K562 (cell line): ENCODE measurements at regions not wholly inside any gene's neighbourhood (a gene's known extent, or its start where the extent isn't known, plus 50 kb on each side); places are given as distances from the start of the nearest gene placed in this dataset.

Experiments used
- ATAC-seq: fragments of 200-7000 bp; cut with Tn5 transposase; 3 replicates; pipeline ENCODE4 v1.9.1; 2020; ENCODE audit warnings: moderate library complexity
- BruUV-seq: library from RNA; stranded (reverse); fragments of 400-500 nt; replicated peaks from 2 replicates; lab custom pipeline; 2021; lab: Mats Ljungman, UMichigan
- CTCF ChIA-PET: fragments of 300-600 bp; formaldehyde crosslinking; extraction: SDS; loops from one replicate; lab custom pipeline; 2021; ENCODE audit warnings: low intra/inter-chr PET ratio; lab: Yijun Ruan, JAX
- POLR2A ChIA-PET: fragments of 300-600, 350-650 bp; sonication (Branson Sonifier 250); formaldehyde crosslinking; extraction: SDS; loops from one replicate; lab custom pipeline; 2021; ENCODE audit warnings: antibody characterized with exemption, inconsistent platforms; lab: Yijun Ruan, JAX
- DNase-seq, 4 experiments: peaks; one replicate each; pipeline versions ENCODE4 v3.0.0 to v3.0.0-alpha.2; 2011 to 2018; ENCODE audit warnings: low spot score in 3 of 4, mixed read lengths in 3 of 4; ENCODE audit errors: extremely low read depth in 1 of 4
- FAIRE-seq: peaks from 2 replicates; lab custom pipeline; 2011; peaks lifted over from hg19 to GRCh38; lab: Jason Lieb, UNC
- H2AFZ ChIP-seq: 2 replicates; pipeline ENCODE4 v1.6.0; 2011; ENCODE audit warnings: low read depth, low read length, control low read depth, inconsistent platforms
- H3K27ac ChIP-seq: fragments of 200-600 bp; 3 replicates; pipeline ENCODE4 v1.8.0; 2011; ENCODE audit warnings: low read depth, mild to moderate bottlenecking, control low read depth, inconsistent platforms, low read length, moderate library complexity, mixed read lengths; ENCODE audit errors: extremely low read depth
- H3K27me3 ChIP-seq, 2 experiments: fragments of 300-600 bp in 1 of 2; 2 replicates in 1 of 2; 3 replicates in 1 of 2; pipeline versions ENCODE4 v1.6.0 to v1.8.0; 2011; ENCODE audit warnings: inconsistent platforms in 2 of 2, low read length in 2 of 2, mild to moderate bottlenecking in 1 of 2, mixed read lengths in 1 of 2, moderate library complexity in 1 of 2; ENCODE audit not compliant: control insufficient read depth in 2 of 2, insufficient read depth in 2 of 2
- H3K36me3 ChIP-seq: fragments of 300-600 bp; 3 replicates; pipeline ENCODE4 v1.8.0; 2011; ENCODE audit warnings: mild to moderate bottlenecking, low read length, inconsistent platforms; ENCODE audit not compliant: control insufficient read depth, insufficient read depth
- H3K4me1 ChIP-seq, 2 experiments: fragments of 200-600 bp in 1 of 2; replicated peaks in 1 of 2; 2 replicates in 1 of 2; 3 replicates in 1 of 2; pipeline versions ENCODE4 v1.5.1 to v1.8.0; 2011; ENCODE audit warnings: inconsistent platforms in 2 of 2, low read length in 2 of 2, mild to moderate bottlenecking in 1 of 2, mixed read lengths in 1 of 2, moderate library complexity in 1 of 2; ENCODE audit not compliant: control insufficient read depth in 2 of 2, insufficient read depth in 2 of 2
- H3K4me2 ChIP-seq: 2 replicates; pipeline ENCODE4 v1.6.1; 2011; ENCODE audit warnings: low read length, control low read depth, inconsistent platforms, mixed read lengths; ENCODE audit not compliant: insufficient read depth
- H3K4me3 ChIP-seq: fragments of 200-600 bp; sonication (generic), shearing (Covaris generic); 2 replicates; pipeline ENCODE4 v1.5.1; 2016; ENCODE audit warnings: control low read depth, inconsistent platforms
- H3K79me2 ChIP-seq: fragments of 200-600 bp; 3 replicates; pipeline ENCODE4 v1.8.0; 2011; ENCODE audit warnings: low read length, inconsistent platforms; ENCODE audit not compliant: control insufficient read depth, insufficient read depth
- H3K9ac ChIP-seq, 2 experiments: 2 replicates each; pipeline versions ENCODE4 v1.6.0 to v1.6.1; 2011; ENCODE audit warnings: low read depth in 2 of 2, low read length in 2 of 2, control low read depth in 1 of 2, inconsistent platforms in 1 of 2, mild to moderate bottlenecking in 1 of 2, mixed read lengths in 1 of 2; ENCODE audit not compliant: insufficient read depth in 1 of 2
- H3K9me1 ChIP-seq: one replicate; pipeline ENCODE4 v1.6.0; 2011; ENCODE audit warnings: inconsistent platforms, mild to moderate bottlenecking, low read length, moderate library complexity; ENCODE audit not compliant: control insufficient read depth, insufficient read depth
- H3K9me3 ChIP-seq: replicated peaks from 2 replicates; pipeline ENCODE4 v1.5.1; 2011; ENCODE audit warnings: low read depth, low read length, inconsistent platforms; ENCODE audit not compliant: control insufficient read depth, insufficient read depth
- H4K20me1 ChIP-seq: replicated peaks from 2 replicates; pipeline ENCODE4 v1.6.1; 2011; ENCODE audit warnings: low read length, inconsistent platforms, mixed read lengths; ENCODE audit not compliant: control insufficient read depth, insufficient read depth
- FOXA1 ChIP-seq: fragments of 450-650 bp; IDR thresholded peaks from 2 replicates; pipeline ENCODE4 v1.6.1; 2016; ENCODE audit warnings: mild to moderate bottlenecking, borderline replicate concordance
- RFX7 ChIP-seq: fragments of 250-450 bp; sonication (Bioruptor Pico); IDR thresholded peaks from 2 replicates; pipeline ENCODE4 v1.5.1; 2021; ENCODE audit warnings: mild to moderate bottlenecking
- SREBF1 ChIP-seq: fragments of 150-350 bp; IDR thresholded peaks from 2 replicates; pipeline ENCODE4 v1.6.1; 2014; ENCODE audit warnings: antibody characterized with exemption, low read depth, low read length, borderline replicate concordance
- SREBF2 ChIP-seq: sonication (generic); formaldehyde crosslinking; IDR thresholded peaks from 2 replicates; pipeline ENCODE4 v1.4.0; 2020; ENCODE audit warnings: mild to moderate bottlenecking, missing genetic modification reagents
- SRSF1 ChIP-seq: fragments of 200-400 bp; formaldehyde crosslinking; IDR thresholded peaks from 2 replicates; pipeline ENCODE4 v1.6.1; 2017; ENCODE audit warnings: mild to moderate bottlenecking, low read depth, low read length, moderate library complexity
- STAT6 ChIP-seq: sonication (generic); formaldehyde crosslinking; IDR thresholded peaks from 2 replicates; pipeline ENCODE4 v1.8.1; 2023; ENCODE audit warnings: mild to moderate bottlenecking, missing genetic modification reagents
- TOE1 ChIP-seq, 2 experiments: fragments of 450-650 bp in 1 of 2; sonication (generic) in 1 of 2; formaldehyde crosslinking in 1 of 2; IDR thresholded peaks; 2 replicates each; pipeline versions ENCODE4 v1.7.1 to v1.8.0; 2016 to 2022; ENCODE audit warnings: borderline replicate concordance in 2 of 2, mild to moderate bottlenecking in 2 of 2, antibody characterized with exemption in 1 of 2, inconsistent platforms in 1 of 2, low read depth in 1 of 2, missing genetic modification reagents in 1 of 2, moderate library complexity in 1 of 2
- TSHZ1 ChIP-seq: fragments of 250-450 bp; sonication (Bioruptor Pico); IDR thresholded peaks from 2 replicates; pipeline ENCODE4 v1.4.0; 2020; ENCODE audit warnings: mild to moderate bottlenecking, moderate library complexity
- ZFPM2 ChIP-seq: fragments of 250-450 bp; sonication (Bioruptor Pico); IDR thresholded peaks from 2 replicates; pipeline ENCODE4 v1.5.1; 2022; ENCODE audit warnings: mild to moderate bottlenecking
- ZNF431 ChIP-seq: sonication (generic); formaldehyde crosslinking; IDR thresholded peaks from 2 replicates; pipeline ENCODE4 v1.8.0; 2022; ENCODE audit warnings: mild to moderate bottlenecking, missing genetic modification reagents
- ZNF449 ChIP-seq: fragments of 250-450 bp; sonication (Bioruptor Pico); IDR thresholded peaks from 2 replicates; pipeline ENCODE4 v1.8.0; 2022; ENCODE audit warnings: moderate library complexity, mild to moderate bottlenecking, inconsistent platforms
- ZNF696 ChIP-seq: fragments of 250-450 bp; sonication (Bioruptor Pico); conservative IDR thresholded peaks from 2 replicates; pipeline ENCODE4 v1.4.0; 2020; ENCODE audit warnings: mild to moderate bottlenecking, moderate library complexity
- WGBS: fragments of 100-300 bp; shearing (Covaris generic); methylation state at CpG from one replicate; pipeline ENCODE4 v1.1.6; 2016; ENCODE audit warnings: low coverage, mixed read lengths; ENCODE audit not compliant: insufficient coverage; ENCODE audit errors: missing lambda C conversion rate; 5-methylcytosine and 5-hydroxymethylcytosine counted together
- in situ Hi-C: fragments of 300-500 bp; cut with MboI; formaldehyde crosslinking; loops from 4 replicates; pipeline ENCODE4 v1.15.0; 2018; ENCODE audit warnings: inconsistent platforms, mixed read lengths
- intact Hi-C: fragments of 100-400 bp; cut with micrococcal nuclease; formaldehyde crosslinking; loops from 2 replicates; pipeline ENCODE4 v1.14.2; 2022

GRCh38 chr5:92409134-92409533 is 1026.0 kb upstream of the ARRDC3 start:
- no peaks in the 10 kb centered on the region for H3K36me3 ChIP-seq
- H3K9me3 ChIP-seq, result peaks cover 1% of the 10 kb centered on the region; the same call in 1 of the 2 replicates
- ChIA-PET POLR2A (no interaction called here), CTCF (no interaction called here)
- no peak overlapping the region for H3K4me2 ChIP-seq
- H2AFZ ChIP-seq, result no peak overlapping the region
- no peak for FAIRE-seq
- no peaks in the 10 kb centered on the region for H4K20me1 ChIP-seq
- BruUV-seq, result no TSS peak
- DNase-seq, result no peak
- H3K9ac ChIP-seq, result no peak overlapping the region
- H3K4me3 ChIP-seq, result no peak overlapping the region
- no peak overlapping the region for H3K27ac ChIP-seq
- in situ Hi-C loops (no loop called here), intact Hi-C loops (no loop called here)
- WGBS, result 8% methylated on average over 2 of the region's 2 CpGs
- no peak for ATAC-seq
- H3K9me1 ChIP-seq, result no peaks in the 10 kb centered on the region
- no peaks in the 10 kb centered on the region for H3K4me1 ChIP-seq
- TF ChIP-seq RFX7 (CRISPR knock-in tag) (no peak), ZNF431 (CRISPR knock-in tag) (no peak), ZNF449 (no peak), TOE1 (IDR thresholded peaks at IDR 0.05; ENCODE audit: borderline replicate concordance) (no peak), TOE1 (CRISPR knock-in tag; IDR thresholded peaks at IDR 0.05; ENCODE audit: borderline replicate concordance, low read depth) (no peak), SRSF1 (no peak), SREBF2 (no peak), TSHZ1 (CRISPR knock-in tag) (no peak), SREBF1 (no peak), STAT6 (CRISPR knock-in tag) (no peak), FOXA1 (no peak), ZNF696 (CRISPR knock-in tag) (no peak), ZFPM2 (no peak)
- H3K79me2 ChIP-seq, result no peaks in the 10 kb centered on the region
- H3K27me3 ChIP-seq, result no peaks in the 10 kb centered on the region
